ENCODE measurements at regions not wholly inside any gene's neighbourhood (a gene's known extent, or its start where the extent isn't known, plus 50 kb on each side); places are given as distances from the start of the nearest gene placed in this dataset.

GRCh38 chr1:86633921-86634320 is 70.5 kb upstream of the SH3GLB1 start:
- TF ChIP-seq FOXK2 (IDR thresholded peaks at IDR 0.05) (no peak), FOXM1 (IDR thresholded peaks at IDR 0.05; ENCODE audit: borderline replicate concordance) (no peak), FOXA1 (IDR thresholded peaks at IDR 0.05) (no peak)
